Esophagus squamous epithelium (tissue), 4 donors: ENCODE measurements at regions not wholly inside any gene's neighbourhood (a gene's known extent, or its start where the extent isn't known, plus 50 kb on each side); places are given as distances from the start of the nearest gene placed in this dataset.

ENCODE experiments used
- POLR2A ChIP-seq, 4 donors: fragments of 450-650 bp; IDR thresholded peaks; one replicate each; pipeline ENCODE4 v1.6.1; 2017; ENCODE audit warnings: antibody characterized with exemption in 4 of 4, mild to moderate bottlenecking in 4 of 4, moderate library complexity in 3 of 4
- TF ChIP-seq, protein P1 (sequence below), 6 experiments: fragments of 450-650 bp in 4 of 6; fragments of 200-600 bp in 2 of 6; sonication (generic) in 2 of 6; IDR thresholded peaks; one replicate each; pipeline ENCODE4 v1.5.1; 2016 to 2019; ENCODE audit warnings: antibody characterized with exemption in 6 of 6, mild to moderate bottlenecking in 4 of 6, moderate library complexity in 4 of 6

DNA sequence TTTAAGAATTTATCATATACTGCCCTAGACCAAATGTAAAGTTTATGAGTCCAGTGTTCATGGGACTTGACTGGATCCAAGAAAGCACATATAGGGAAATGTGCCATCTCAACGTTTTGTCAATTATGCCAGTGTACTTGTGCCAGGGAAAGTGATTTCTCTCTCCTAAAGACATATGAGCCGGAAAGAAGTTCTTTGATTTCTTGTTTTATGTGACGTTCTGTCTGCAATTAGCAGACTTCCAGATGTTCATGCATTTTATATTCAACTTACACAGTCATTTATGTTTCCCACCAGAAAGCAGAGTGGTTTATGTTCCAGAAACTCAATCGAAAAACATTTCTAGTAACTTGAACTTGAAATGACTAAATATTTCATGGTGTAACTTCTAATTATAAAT is 203.8 kb downstream of the FAM170A start:
- TF ChIP-seq, protein P1, sequence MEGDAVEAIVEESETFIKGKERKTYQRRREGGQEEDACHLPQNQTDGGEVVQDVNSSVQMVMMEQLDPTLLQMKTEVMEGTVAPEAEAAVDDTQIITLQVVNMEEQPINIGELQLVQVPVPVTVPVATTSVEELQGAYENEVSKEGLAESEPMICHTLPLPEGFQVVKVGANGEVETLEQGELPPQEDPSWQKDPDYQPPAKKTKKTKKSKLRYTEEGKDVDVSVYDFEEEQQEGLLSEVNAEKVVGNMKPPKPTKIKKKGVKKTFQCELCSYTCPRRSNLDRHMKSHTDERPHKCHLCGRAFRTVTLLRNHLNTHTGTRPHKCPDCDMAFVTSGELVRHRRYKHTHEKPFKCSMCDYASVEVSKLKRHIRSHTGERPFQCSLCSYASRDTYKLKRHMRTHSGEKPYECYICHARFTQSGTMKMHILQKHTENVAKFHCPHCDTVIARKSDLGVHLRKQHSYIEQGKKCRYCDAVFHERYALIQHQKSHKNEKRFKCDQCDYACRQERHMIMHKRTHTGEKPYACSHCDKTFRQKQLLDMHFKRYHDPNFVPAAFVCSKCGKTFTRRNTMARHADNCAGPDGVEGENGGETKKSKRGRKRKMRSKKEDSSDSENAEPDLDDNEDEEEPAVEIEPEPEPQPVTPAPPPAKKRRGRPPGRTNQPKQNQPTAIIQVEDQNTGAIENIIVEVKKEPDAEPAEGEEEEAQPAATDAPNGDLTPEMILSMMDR (IDR thresholded peaks at IDR 0.05), result no peak
- TF ChIP-seq POLR2A (IDR thresholded peaks at IDR 0.05), result no peak
